GM21390 (cell line): ENCODE measurements at regions not wholly inside any gene's neighbourhood (a gene's known extent, or its start where the extent isn't known, plus 50 kb on each side); places are given as distances from the start of the nearest gene placed in this dataset.

Experiments used
- ATAC-seq: cut with Tn5 transposase; IDR thresholded peaks from one replicate; pipeline ENCODE4 v1.9.1; 2021; ENCODE audit not compliant: unreplicated experiment

DNA sequence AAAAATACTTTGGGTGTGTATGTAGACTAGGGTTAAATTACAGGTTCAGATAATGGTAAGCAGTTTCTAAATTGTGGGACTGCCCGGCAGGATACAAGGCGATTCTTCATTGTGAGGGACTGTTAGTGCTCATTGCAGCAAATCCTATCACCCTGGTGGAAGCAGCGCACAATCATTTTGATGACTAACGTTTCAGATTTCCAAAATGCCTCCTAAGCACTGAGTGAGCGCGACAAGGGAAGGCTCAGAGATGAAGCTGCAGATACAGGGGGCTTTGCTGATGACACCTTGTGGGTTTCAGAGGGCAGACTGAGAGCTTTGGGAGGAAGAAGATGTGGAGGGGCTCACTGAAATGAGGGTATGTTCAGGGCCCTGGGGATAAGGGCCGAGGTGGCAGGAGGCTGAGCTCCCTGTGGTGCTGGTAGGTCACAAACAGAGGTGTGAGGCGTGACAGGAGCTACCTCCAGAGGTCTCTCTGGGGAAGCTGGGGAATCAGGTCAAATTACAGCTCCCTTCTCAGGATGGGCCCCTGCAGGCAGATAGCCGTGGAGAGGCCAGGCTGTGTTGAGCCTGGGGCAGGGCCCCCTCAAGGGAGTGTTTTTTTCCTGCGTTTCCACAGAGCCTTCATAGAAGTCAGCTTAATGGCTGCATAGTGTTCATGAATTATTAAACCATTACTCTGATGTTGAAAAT is 84.5 kb upstream of the FYN start:
- ATAC-seq: no peak

DNA sequence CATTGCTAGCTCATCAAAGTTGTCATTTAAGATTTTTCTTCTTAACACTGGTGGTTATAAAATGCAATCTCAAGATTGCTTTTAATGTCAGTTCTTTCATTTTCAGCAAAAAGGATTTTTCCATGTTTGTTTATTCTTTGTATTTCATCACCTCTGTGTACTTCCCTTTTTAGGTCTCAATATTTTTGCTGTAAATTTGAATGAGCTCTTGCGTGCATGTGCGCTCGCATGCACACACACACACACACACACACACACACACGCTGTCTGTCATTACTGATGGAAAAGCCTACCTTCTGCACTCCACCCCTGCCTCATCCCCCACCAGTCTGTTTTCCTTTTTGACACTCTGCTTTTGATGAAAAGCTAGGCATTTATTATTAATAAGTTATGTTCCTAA is 85.3 kb upstream of the FYN start:
- ATAC-seq: no peak

DNA sequence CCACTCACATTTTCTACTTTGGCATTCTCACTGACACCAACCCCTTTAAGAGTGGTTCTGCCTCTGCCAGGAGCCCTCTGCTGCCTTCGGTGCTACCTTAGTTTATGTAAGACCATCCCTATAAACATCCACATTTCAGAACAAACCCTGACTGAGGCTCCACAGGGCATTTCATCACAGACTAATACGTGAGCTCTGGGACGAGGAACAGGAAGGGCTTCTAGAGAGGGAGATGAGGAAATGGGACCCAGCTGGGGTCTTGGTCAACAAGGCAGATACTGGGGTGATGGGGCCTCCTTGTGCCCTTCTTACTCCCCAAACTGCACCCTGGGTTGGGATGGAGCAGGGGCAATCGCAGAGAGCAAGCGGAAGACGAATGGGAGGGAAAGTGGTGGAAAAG is 86.5 kb upstream of the FYN start:
- ATAC-seq: no peak

DNA sequence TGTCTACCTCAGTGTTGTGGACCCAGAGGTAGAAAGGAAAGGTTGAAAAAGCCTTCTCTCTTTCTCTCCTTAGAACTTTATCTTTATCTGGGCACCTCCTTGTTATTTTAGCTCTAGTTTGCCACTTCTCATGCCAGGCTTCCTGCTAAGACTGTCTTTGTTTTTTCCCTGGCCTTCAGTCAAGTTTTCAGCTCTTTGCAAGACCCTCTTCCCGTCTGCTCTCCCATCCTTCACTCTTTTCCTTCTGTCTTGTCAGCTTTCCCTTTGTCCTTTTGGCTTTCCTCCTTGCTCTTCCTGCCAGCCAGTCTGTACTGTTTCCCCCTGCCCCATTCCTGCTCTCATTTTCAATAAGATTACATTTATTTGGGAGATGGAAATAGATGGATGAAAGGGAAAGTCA is 86.8 kb upstream of the CCN6 start:
- no peak for ATAC-seq

DNA sequence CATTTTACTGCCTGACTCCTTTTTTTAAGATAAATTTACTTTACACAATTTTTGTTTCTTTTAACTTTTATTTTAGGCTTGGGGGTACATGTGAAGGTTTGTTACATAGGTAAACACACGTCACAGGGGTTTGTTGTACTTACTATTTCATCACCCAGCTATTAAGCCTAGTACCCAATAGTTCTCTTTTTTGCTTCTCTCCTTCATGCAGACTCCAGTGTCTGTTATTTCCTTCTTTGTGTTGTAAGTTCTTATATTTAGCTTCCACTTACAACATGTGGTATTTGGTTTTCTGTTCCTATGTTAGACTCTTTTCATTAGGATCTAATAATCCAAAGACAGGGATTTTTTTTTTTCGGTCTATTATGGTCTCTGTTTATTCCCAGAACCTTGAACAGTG is 83.5 kb upstream of the CCN6 start:
- ATAC-seq: no peak

DNA sequence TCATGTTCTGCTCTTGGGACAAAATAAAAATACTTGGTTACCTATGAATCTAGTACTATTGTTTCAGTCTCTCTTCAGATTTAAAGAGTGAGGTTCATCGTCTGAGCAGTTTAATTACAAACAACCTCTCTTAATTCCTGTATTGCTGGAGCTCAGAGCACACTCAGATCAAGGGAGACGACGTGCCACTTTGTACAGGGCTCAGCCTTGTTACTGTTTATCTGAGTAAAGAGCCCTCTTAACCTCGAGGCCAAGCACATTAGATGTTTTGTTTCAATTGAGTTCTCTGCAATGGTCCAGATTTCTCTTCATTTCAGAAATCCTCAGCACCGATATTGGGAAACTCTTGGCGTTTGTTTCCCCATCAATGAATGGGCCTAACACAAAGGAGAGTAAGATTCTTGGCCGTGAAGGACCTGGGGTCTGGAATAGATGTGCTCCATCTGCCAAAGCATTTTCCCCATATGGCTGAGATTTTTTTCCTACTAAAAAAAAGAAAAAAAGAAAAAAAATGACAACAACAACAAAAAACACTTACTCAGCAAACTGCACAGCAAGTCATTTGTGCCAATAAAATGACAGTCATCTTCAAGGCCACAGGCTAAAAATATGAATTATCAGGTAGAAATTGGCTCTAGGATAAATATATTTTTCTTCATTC is 82.6 kb upstream of the CCN6 start:
- no peak for ATAC-seq

DNA sequence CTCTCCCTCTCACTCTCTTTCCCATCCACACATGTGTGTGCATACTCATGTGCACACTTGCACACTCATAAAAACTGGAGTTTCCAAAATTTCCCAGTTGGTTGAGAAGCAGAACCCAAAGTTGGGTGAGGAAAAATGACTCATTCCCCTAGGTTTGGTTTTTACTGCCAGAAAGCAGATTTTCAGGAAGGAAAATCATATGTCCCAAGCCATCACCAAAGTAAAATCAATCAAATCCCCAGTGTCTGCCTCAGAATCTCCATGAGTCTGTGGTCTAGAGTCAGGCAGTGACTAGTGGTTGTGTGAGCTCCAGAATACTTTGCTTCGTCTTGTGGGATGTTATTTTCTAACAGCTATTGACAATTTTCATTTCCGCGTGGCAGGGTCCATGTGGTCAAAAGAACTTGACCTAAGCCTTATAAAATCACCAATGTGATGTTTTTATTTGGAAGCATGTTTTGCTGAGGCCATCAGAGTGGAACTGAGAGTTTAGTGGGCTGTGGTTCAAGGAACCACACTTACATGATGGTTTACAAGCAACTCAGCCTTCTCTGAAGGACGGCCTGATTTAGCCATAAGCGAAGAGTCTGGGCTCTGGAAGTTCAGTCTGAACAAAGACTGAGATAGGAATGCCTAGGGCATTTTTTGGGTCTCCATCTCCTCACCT is 81.9 kb upstream of the CCN6 start:
- no peak for ATAC-seq

DNA sequence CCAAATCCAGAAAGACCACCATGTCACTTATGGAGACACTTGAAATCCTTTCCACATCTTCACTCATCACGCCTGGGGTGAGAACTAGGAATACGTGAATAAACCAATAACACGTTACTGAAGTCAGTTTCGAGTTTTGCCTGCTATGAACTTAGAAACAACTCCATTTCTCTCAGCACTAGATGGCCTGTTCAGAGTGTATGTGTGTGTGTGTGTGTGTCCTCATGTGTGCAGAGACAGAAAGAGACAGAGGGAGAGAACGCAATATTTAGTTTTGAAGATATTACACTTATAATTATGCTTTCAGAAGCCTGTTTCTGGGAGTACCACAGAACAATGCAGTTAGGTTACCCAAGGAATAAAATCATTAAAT is 81.2 kb upstream of the CCN6 start:
- ATAC-seq: no peak

DNA sequence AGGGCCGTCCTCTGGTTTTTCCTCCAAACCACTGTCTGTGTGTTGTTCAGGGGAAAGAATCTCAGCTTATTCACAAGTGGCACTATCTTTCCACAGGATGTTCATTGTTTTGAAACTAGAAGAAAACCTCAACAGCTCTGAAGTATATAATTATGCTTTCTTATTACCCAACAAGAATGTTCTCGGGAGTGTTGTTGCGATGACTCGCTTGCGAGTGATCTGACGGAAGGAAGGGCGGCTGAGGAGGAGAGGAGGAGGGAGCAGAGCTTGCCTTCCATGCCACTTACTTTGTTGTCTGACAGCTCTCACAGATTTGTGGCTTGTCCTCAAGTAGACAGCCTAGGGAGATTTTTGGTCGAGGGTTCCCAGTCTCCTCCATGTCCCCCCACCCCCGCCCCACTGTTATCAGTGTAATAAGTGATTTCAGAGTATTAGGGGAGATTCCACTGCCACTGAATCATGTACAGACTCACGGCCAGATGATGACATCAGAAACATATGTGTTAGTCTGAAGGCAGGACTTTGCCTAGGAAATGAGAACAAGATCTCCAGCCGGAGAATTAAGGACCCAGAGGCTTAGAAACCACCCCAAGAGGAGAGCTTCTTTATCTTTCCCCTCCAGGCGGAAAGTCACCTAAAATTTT is 80.7 kb upstream of the CCN6 start:
- ATAC-seq: no peak

DNA sequence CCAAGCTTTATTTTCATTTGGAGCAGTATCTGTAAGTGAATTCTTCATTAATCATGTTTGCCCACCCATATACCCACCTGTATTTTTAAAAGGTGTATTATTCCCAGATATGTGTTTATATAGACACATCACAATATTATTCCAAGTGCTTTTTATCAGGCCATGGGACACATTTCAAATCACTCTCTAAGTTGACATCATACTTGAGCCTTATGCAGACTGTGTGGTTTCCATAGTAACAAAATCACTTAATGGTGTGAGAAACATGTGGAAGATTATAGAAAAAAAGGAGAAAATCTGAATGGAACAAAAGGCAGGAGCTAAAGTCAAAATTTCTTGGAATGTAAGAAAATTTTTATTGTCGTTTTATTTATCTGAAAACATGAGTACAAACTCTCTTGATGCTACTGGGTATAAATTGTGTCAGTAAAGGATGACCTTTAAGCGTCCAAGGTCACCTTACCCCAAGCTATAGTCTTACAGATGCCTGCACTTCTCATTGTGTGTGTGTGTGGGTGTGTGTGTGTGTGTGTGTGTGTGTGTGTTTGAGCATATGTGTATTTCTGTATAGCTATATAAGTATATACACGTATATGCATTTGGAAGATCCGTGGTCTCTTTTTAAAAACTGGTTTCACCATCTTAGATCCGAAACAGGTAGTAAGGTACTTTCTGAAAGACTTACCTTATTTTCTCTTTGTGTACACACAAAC is 79.8 kb upstream of the CCN6 start:
- ATAC-seq: no peak

DNA sequence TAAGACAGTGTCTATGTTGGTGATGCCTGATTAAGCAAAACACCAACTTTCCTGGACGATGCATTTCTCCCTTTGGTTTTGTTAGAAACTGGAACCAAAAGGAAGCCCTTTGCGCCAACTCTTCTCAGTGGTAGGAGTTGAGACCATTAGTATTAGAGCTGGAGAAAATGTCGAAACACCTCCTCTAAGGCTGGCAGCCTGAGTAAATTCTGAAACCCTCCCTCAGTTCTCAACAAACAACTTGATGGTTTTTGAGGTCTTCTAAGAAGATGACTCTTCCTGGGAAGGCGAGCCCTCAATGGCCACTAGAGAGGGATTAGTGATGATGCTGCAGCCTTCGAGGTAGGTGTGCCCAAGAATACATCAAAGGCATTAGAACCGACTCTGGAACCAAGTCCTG is 78.4 kb upstream of the CCN6 start:
- ATAC-seq: no peak

DNA sequence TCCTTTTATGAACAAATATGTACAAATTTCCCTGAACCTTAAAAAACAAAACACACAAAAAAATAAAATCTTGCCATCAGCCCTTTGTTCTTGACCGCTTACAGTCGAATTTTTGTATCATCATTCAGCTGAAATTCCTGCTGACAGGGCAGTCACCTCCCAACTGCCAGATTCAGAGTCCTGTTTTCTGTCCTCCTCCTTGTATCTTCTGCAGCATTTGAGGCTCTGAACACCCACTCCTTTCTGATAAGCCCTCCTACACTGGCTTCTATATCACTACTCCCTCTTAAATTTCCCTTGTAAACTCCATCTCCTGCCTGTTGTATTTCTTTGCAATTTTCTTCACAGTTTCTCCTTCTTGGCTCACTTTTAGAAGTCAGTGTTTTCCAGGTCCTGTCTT is 77.8 kb upstream of the CCN6 start:
- no peak for ATAC-seq

DNA sequence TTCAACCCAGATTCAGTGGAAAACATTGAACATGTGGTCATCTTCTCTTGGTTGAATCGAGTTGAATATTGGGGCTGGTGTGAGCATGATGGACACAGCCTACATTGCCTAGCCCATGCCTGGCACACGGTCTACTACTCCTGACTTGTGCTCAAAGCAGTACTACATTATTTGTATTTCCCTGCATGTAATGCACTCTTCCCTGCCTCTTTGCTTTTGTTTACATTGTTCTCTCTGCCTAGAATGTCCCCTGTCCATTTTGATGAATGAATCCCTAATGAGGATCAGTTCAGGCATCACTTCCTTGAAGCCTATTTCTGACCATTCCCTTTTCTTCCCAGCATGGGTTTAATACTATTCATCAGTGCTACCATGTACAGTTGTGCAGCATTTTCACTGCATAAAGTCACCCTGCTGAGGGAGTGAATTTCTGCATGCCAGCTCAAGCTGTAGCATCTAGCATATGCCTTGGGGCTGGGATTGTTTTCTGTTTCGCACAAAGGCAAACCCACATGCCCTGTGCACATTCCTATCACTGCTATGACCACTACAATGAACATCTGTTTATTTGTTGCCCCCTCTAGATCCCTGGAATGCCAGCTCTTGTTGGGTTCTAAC is 75.3 kb upstream of the CCN6 start:
- no peak for ATAC-seq

DNA sequence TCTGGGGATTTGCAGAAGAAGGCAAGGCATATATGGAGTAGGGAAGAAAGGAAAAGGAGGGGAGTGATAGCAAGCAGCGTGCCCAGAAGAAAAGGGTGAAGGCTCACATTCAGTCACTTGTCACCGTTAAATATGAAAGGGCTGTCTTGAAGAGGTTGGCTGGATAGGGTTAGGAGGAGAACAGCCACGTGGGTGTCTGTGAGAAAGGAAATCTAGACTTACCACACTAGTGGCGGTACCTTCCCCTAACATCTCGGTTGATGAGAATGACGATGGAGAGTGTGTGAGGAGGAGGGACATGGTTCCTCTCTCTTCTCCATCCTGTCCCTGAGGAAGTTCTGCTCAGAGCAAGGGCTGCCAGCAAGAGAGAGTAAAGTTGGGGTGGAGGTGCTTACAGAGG is 74.3 kb upstream of the CCN6 start:
- no peak for ATAC-seq

DNA sequence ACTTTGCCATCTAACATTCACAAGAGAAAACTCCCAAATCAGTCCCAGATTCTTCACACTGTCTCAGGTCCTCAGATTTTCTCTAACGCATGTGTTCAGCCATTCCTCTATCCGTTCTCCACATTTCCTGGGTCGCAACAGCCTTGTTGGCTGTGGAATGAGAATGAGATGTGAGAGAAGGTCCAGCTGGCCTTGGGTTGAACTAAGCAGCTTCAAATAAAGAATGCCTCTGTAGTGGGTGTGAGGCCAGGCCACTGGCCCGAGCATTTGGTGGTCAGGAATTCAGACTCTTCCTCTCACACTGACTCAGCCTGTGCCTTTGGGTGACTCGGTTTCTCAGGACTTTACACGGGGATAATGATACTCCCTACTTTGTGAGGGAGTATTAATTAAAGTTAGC is 73.8 kb upstream of the CCN6 start:
- no peak for ATAC-seq

DNA sequence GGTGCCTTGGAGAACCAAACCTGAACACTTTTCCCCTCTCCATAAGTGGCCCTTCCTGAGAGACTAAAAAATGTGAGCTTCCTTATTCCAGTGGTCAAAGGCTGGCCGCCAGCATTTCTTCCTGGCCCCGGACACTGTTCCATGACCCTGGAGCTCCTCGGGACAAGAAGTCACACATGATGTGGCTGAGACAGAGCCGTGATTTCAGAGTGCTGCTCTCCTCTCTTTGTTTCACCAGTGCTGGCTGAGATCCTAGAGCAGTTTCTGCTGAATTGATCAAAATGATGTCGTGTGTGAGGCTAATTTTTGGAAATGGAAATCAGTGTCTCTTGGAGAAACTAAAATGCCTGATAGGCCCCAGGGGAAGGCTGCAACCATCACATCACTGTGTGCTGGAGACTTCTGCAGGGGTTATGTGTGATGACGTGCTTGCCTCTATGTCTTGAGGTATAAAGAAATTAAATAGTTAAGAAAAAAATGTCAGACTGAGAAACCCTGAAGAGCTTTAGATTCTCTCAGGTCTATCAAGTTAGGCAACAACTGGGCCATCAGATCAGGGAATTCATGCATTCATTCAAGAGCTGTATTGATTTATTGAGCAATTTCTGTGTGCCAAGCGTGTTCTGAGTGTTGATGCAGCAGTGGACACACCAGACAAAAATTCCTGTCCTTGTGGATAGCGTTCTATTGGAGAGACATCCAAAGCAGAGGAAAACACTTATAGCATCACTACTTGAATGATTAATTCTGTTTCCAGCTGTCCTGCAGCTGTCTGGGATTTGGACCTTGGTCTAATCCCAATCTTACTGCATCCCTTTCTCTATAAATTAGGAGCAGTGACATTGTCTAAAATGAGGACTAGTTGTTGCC is 72.7 kb upstream of the CCN6 start:
- no peak for ATAC-seq

DNA sequence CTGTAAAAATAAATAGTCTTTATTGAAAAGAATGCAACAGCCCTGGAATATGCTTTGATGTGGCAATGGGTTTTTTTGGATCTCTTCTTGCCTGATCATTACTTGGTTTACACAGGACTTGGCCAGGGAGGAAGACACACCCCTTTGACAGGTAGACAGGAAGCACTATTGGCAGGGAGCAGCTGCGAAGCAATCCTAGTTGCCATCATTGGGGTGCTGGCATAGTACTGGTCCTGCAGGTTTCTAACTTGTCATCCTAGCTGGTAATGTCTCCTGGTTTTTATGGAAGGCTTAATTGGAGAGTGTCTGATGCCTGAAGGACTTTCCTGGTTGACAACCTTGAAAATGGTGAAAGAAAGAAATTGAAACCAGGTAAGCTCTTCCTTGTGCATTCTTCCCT is 71.2 kb upstream of the CCN6 start:
- no peak for ATAC-seq

DNA sequence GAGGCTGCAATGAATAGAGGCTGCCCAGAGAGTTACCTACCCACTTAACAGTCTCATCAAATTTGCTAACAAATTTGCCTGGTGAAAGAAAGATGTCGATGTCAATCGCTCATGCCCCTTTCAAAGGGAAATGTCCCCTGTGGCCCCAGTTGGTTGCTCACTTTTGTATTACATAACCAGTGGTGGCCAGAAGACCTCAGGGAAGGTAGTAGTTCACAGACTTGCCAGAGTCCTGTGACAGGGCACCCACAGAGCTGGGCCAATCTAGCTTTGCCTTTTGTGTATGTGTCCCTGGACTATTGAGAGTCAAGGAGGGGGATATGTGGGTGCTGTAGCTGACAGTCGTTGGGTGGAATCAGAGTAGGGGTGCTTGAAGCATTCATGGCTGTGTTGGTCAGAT is 70.7 kb upstream of the CCN6 start:
- ATAC-seq: no peak

DNA sequence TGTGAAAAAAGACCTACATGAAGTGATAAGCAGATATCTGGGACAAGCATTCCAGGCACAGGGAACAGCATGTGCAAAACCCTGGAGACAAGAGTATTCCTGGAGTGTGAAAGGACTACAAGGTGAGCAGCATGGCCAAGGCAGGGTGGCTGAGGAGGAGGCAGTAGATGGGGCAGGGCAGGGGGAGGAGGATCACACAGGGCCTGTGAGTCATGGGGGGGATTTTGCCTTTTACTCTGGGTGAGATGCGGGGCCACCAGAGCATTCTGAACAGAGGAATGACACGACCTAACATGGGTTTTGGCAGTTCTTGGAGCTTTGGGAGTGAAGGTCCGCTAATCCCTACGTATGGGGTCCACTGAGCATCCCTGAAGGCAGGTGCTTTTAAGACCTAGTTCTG is 69.8 kb upstream of the CCN6 start:
- no peak for ATAC-seq

DNA sequence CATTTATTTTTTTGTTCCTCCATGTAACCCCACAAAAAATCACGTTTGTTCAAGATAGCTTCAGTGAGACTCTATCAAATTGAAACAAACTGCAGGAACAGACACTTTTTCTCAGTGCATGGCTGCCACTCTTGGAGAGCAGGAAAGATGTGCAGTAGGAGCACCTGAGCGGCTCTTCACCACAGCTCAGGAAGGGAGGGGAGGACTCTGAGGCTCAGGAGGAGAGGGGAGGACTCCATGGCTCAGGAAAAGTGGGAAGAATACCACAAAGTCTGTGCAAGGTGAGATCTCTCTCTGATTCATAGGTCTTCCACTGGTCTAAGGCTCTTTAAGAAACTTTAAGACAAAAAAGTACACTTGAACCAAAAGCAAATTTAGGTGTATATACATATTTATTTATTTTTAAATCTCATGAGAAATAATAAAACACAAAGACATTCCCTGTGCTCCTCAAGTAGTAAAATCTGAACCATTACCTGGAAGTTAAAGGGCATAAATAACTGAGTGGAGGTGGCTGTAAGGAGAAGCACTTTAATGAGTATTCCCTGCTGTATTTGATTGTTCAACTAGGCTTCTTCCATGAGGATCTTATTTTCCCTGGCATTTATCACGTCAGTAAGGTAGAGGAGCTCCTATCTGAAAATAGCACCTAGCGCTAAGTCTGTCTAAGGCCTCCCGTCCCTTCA is 69.2 kb upstream of the CCN6 start:
- no peak for ATAC-seq
